Occipital lobe (tissue), 1 donor: ENCODE measurements at regions not wholly inside any gene's neighbourhood (a gene's known extent, or its start where the extent isn't known, plus 50 kb on each side); places are given as distances from the start of the nearest gene placed in this dataset.
"Not testable (repeated sequence)": the region's sequence is repeated elsewhere in the genome, so short reads cannot be mapped to it uniquely, and the experiment has no call there.

ENCODE experiments used
- DNase-seq: peaks from one replicate; lab custom pipeline; 2025; lab: John Stamatoyannopoulos, UW

- not testable (repeated sequence) for DNase-seq
Measured at GRCh38 chr1:187703138-187704130, 874.7 kb downstream of the PLA2G4A start.

- DNase-seq, result no peak
Measured at GRCh38 chr1:187714470-187714869, 885.7 kb downstream of the PLA2G4A start.

- DNase-seq, result no peak
Measured at GRCh38 chr1:187715483-187715882, 886.7 kb downstream of the PLA2G4A start.

GRCh38 chr1:187716160-187716559 lies 887.4 kb downstream of the PLA2G4A start:
- no peak for DNase-seq

- DNase-seq, result no peak
Measured at GRCh38 chr1:187718527-187718926, 889.8 kb downstream of the PLA2G4A start.

GRCh38 chr1:187721216-187721615 lies 892.5 kb downstream of the PLA2G4A start:
- DNase-seq, result no peak

GRCh38 chr1:187725216-187725615 lies 896.5 kb downstream of the PLA2G4A start:
- DNase-seq, result no peak

- DNase-seq, result no peak
Measured at GRCh38 chr1:187733232-187733631, 904.5 kb downstream of the PLA2G4A start.

GRCh38 chr1:187734427-187734826 lies 905.7 kb downstream of the PLA2G4A start:
- no peak for DNase-seq

- no peak for DNase-seq
Measured at GRCh38 chr1:187744665-187745064, 915.9 kb downstream of the PLA2G4A start.

- no peak for DNase-seq
Measured at GRCh38 chr1:187755536-187755935, 926.8 kb downstream of the PLA2G4A start.

- not testable (repeated sequence) for DNase-seq
Measured at GRCh38 chr1:187756684-187757083, 927.9 kb downstream of the PLA2G4A start.

GRCh38 chr1:187759825-187760333 lies 931.1 kb downstream of the PLA2G4A start:
- no peak for DNase-seq

- no peak for DNase-seq
Measured at GRCh38 chr1:187762118-187762517, 933.4 kb downstream of the PLA2G4A start.

- DNase-seq, result no peak
Measured at GRCh38 chr1:187763465-187763864, 934.7 kb downstream of the PLA2G4A start.

- DNase-seq, result no peak
Measured at GRCh38 chr1:187763976-187764375, 935.2 kb downstream of the PLA2G4A start.

GRCh38 chr1:187771396-187771795 lies 942.6 kb downstream of the PLA2G4A start:
- no peak for DNase-seq

GRCh38 chr1:187773168-187773567 lies 944.4 kb downstream of the PLA2G4A start:
- DNase-seq, result no peak

GRCh38 chr1:187787736-187788135 lies 959.0 kb downstream of the PLA2G4A start:
- no peak for DNase-seq

- DNase-seq, result no peak
Measured at GRCh38 chr1:187788718-187789117, 960.0 kb downstream of the PLA2G4A start.

GRCh38 chr1:187790724-187791123 lies 962.0 kb downstream of the PLA2G4A start:
- DNase-seq, result no peak

GRCh38 chr1:187794561-187794960 lies 965.8 kb downstream of the PLA2G4A start:
- DNase-seq, result no peak

- DNase-seq, result no peak
Measured at GRCh38 chr1:187809549-187809948, 980.8 kb downstream of the PLA2G4A start.
